ENCODE measurements at regions not wholly inside any gene's neighbourhood (a gene's known extent, or its start where the extent isn't known, plus 50 kb on each side); places are given as distances from the start of the nearest gene placed in this dataset.

- Histone ChIP-seq H3K18ac (ENCODE audit: low read depth, low read length) (no peak overlapping the region), H2AK5ac (ENCODE audit: low read depth, low read length) (no peak overlapping the region), H3K4me3 (ENCODE audit: insufficient read depth, low read depth, low read length) (no peak overlapping the region), H3K9me3 (ENCODE audit: control insufficient read depth, insufficient read depth, low read length) (peaks cover 9% of the 10 kb centered on the region), H2AK9ac (replicated peaks; ENCODE audit: low read depth, low read length, poor library complexity) (no peak overlapping the region), H3K56ac (ENCODE audit: extremely low read depth, insufficient read depth, low read length) (no peak overlapping the region), H3K14ac (replicated peaks; ENCODE audit: low read depth, low read length) (no peak overlapping the region), H3K4me1 (ENCODE audit: control insufficient read depth, insufficient read depth, low read length) (no peaks in the 10 kb centered on the region), H3K79me1 (ENCODE audit: low read depth in 1 of 2, low read length in 2 of 2) (no peaks in the 10 kb centered on the region), H2BK20ac (ENCODE audit: low read depth, low read length) (no peak overlapping the region), H2AFZ (replicated peaks; ENCODE audit: low read length, poor library complexity) (no peak overlapping the region), H3K27ac (ENCODE audit: insufficient read depth, low read length) (no peak overlapping the region), H2BK5ac (ENCODE audit: low read depth, low read length, poor library complexity, severe bottlenecking) (no peak overlapping the region), H4K91ac (ENCODE audit: insufficient read depth, low read depth, low read length) (no peak overlapping the region), H3K9ac (ENCODE audit: low read depth, low read length) (no peak overlapping the region), H3K36me3 (ENCODE audit: control insufficient read depth, insufficient read depth, low read length) (no peaks in the 10 kb centered on the region), H4K20me1 (ENCODE audit: insufficient read depth, low read length) (no peaks in the 10 kb centered on the region), H4K8ac (ENCODE audit: low read depth in 2 of 2, low read length in 2 of 2) (no peak overlapping the region), H3K27me3 (ENCODE audit: control insufficient read depth, insufficient read depth, low read length) (no peaks in the 10 kb centered on the region), H2BK120ac (ENCODE audit: low read depth, low read length) (no peak overlapping the region), H4K5ac (ENCODE audit: low read depth, low read length) (no peak overlapping the region), H2BK15ac (ENCODE audit: low read depth, low read length) (no peak overlapping the region), H3K23ac (ENCODE audit: low read depth, low read length) (no peak overlapping the region), H3K4me2 (ENCODE audit: low read depth, low read length) (no peak overlapping the region), H3K4ac (ENCODE audit: low read depth, low read length) (no peak overlapping the region), H3K9me1 (ENCODE audit: insufficient read depth, low read length) (no peaks in the 10 kb centered on the region)
- dilution Hi-C loops (cut with HindIII; ENCODE audit: low sequenced_read_pairs, unreplicated experiment) = no loop called here
- ATAC-seq (ENCODE audit: low read depth) (no peak), DNase-seq (no peak)
- WGBS, 2 experiments (ENCODE audit: extremely low coverage in 2 of 2, insufficient read length in 1 of 2) = 79% methylated on average over 9 of the region's 15 CpGs; no CpG with 5 or more reads in 1 of the 2 experiments
- TF ChIP-seq SMC3 (IDR thresholded peaks at IDR 0.05; ENCODE audit: low read depth, low read length) (no peak), RFX5 (IDR thresholded peaks at IDR 0.05; ENCODE audit: low read depth, low read length) (no peak), CHD1 (IDR thresholded peaks at IDR 0.05; ENCODE audit: low read depth, low read length) (no peak), MXI1 (IDR thresholded peaks at IDR 0.05; ENCODE audit: borderline replicate concordance, low read depth, low read length) (no peak), CTCF (conservative IDR thresholded peaks at IDR 0.05; ENCODE audit: low read depth, low read length) (no peak), RAD21 (IDR thresholded peaks at IDR 0.05; ENCODE audit: low read length) (no peak), FOS (IDR thresholded peaks at IDR 0.05; ENCODE audit: low read depth, low read length) (no peak), CEBPB (IDR thresholded peaks at IDR 0.05; ENCODE audit: low read depth, low read length) (no peak), ELK1 (IDR thresholded peaks at IDR 0.05; ENCODE audit: borderline replicate concordance, low read depth, low read length) (no peak), BHLHE40 (IDR thresholded peaks at IDR 0.05; ENCODE audit: low read depth, low read length) (no peak), USF2 (IDR thresholded peaks at IDR 0.05; ENCODE audit: low read depth, low read length) (no peak), NFE2L2 (IDR thresholded peaks at IDR 0.05; ENCODE audit: low read depth, low read length) (no peak), MAFK (IDR thresholded peaks at IDR 0.05; ENCODE audit: low read depth, low read length) (no peak), RCOR1 (IDR thresholded peaks at IDR 0.05; ENCODE audit: insufficient replicate concordance, low read length) (no peak), MAZ (IDR thresholded peaks at IDR 0.05; ENCODE audit: borderline replicate concordance, low read depth, low read length) (no peak), POLR2A (IDR thresholded peaks at IDR 0.05; ENCODE audit: low read depth, low read length) (no peak)
- BruUV-seq (replicated peaks) = no TSS peak
- in situ Hi-C loops (cut with MboI; ENCODE audit: low sequenced_read_pairs) = no loop called here
- CTCF ChIA-PET = no interaction called here
- POLR2A ChIA-PET (ENCODE audit: unreplicated experiment) = no interaction called here
- intact Hi-C loops (cut with micrococcal nuclease) = no loop called here
Observed at GRCh38 chrX:819684-820083, 189.1 kb downstream of the SHOX start.
